ENCODE measurements at regions not wholly inside any gene's neighbourhood (a gene's known extent, or its start where the extent isn't known, plus 50 kb on each side); places are given as distances from the start of the nearest gene placed in this dataset.
A peak's percentile ranks its signal among the peaks of the same experiment; 100 is the strongest.

DNA sequence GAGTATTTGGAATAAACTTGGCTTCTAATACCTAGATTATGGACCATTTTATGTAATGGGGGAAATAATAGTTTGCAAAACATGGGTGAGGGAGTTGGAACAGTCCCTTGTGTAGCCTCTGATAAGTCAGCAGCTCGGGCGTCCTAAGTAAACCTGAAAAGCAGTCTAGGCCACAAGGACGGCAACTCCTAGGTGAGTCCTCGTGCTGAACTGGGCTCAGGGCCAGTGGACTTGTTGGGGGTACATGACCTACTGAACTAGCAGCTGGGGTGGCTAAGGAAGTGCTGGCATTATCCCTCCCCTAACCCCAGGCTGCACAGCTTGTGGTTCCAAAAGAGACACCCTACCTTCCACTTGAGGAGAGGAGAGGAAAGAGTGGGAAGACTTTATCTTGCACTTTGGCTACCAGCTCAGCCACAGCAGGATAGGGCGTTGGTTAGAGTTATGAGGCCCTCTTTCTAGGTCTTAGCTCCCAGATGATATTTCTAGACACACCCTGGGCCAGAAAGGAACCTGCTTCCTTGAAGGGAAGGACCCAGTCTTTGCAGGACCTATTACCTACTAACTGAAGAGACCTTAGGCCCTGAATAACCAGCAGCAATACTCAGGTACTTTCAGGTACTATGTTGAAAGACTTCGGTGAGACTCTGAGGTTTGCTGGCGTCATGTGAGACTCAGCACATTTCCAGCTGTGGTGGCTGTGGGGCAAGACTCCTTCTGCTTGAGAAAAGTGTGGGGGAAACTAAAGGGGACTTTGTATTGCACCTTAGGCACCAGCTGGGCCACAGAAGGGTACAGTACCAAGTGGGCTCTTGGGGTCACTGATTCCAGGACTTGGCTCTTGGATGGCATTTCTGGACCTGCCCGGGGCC is 71.0 kb downstream of the AQP4 start:
- no peak for DNase-seq

DNA sequence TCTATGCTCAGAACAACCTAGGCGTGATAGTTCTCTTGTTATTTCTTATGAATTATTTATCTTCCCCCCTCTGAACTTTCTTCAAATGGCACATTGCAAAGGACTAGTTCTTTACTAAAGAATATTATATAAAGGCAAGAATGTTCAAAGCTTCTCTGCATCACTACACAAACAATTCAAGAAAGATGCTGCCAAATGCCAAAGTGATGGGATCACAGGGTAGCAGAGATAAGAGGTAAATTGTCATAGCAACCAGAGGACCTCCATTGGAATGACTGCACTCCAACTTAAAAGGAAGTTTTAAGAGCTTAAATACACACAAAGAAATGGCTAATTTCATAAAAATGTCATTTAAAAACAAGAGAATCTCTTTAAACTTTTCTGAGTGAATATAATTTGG is 72.8 kb downstream of the AQP4 start:
- DNase-seq: no peak

DNA sequence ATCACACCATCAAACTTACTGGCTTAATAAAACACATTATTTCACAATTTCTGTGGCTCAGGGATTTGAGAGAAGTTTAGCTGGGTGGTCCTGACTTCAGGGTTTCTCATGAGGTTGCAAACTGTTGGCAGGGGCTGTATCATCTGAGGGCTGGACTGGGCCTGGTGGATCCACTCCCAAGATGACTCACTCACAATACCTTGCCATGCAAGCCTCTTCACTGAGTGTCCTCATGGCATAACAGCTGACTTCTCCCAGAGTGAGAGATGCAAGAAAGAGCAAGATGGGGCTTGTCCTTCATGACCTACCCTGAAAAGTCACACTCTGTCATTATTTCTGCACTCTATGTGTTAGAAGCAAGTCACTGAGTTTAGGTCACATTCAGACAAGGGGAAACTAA is 73.8 kb downstream of the AQP4 start:
- DNase-seq: no peak

DNA sequence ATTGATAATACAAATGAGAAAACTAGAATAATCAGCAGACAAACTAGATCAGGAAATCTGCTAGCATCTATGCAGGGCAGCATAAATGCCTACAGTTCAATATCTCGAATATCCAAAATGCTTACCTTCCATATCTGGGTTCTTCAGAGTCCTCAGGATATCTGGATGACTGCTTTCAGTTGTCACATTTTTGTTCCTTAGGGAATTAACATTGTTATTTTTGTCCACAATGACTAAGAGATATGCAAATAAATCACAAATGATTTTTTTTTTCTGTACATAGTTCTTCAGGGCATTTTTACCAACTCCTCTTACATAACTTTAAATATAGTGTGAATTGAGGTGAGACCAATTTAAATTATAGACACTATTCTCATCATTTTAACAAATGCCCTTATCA is 80.9 kb downstream of the AQP4 start:
- DNase-seq: no peak

DNA sequence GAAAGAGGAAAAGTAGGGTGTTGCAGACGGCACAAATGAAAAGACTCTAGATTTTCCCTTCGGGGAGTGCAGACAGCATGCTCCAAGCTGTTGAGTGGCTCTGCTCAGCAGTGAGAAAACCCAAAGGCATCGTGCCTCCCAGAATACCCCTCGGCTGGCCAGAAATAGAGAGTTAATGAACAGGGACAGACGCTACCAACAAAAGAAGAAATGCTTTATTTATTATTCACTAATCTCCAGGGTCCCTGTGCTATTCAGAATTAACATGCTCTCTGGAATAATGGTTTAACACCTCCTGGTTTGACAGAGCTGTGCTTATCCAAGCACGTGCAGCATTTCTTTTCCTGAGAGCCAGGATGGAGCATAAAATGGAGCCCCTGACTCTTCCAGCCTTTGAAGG is 82.3 kb downstream of the AQP4 start:
- no peak for DNase-seq

DNA sequence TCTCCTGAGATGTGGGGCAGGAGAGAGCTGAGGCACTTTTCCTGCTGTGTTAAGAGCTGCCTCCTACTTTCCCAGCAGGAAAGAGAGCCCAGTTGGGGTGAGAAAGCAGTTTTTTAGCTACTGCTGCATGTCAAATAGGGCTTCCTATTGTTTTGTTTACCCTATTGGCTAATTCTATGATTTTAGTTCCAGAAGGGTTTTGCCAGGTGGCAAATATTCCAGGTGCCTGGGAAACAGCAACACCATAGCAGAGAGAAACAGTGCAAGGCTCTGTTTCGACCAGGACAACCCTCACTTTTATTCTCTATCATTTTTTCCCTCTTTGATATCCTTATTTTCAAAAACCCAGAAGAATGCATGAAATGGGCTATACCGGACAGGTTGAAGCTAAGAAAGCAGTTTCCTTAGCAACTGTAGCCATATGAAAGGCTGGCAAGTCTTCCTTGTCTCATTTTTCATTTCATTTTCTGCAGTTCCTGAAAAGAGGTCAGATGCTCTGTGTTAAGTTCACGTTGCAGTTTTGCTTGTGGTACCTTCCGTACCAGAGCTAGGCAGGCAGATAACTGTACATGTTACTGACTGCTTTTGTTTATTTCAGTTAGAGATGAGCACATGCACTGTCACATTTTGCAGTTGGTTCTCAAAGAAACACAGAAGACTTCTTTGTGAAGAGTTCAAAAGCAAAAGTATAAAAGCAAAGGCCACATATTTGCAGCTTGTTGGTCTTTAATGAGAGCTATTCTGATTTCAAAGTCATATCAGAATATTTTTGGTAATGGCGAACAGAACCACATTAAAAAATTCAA is 84.8 kb downstream of the AQP4 start:
- no peak for DNase-seq

DNA sequence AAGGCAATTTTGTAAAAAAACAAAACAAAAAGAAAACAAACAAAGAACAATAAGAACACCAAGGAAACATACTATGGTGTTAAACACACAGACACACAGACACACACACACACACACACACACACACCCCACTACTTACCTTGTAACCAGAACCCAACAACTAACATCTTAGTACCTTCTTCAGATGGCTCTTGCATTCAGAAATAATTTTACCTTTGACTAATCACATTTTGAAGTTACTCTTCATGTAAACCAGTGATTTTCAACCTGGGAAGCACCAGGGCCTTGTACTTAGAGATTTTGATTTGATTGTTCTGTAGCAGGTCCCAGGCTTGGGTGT is 87.5 kb downstream of the AQP4 start:
- no peak for DNase-seq

DNA sequence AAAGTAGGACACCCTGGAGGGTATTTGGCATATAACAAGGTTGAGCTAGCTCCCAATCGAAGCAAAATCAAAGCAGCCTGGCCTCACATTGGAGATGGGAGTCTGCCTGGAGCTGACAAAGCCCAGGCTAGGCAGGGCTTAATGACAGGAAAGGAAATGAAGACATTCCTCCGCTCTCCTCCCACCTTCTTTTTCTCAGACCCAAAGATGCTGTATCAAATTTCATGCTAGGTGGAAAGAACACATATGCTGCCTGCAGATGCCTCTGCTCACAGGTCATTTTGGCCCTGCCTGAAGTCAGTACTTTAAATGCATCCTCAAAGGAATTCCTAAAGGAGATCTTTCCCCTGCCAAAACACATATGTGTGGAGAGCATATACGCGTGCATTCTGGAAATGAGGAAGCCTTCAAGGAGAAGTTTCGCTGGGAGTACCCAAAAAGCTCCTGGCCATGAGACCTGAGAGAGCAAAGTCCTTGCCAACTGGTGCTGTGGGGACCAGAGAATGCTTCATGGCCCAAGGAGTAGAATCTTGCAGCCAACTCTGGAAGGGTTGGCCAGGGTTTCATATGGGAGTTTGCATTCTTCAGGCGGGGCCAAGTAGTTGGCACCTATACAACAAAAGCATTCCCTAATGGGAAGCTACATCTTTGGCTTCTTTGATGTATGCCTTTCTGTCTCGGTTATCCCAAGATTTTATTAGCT is 88.0 kb downstream of the AQP4 start:
- DNase-seq: no peak

DNA sequence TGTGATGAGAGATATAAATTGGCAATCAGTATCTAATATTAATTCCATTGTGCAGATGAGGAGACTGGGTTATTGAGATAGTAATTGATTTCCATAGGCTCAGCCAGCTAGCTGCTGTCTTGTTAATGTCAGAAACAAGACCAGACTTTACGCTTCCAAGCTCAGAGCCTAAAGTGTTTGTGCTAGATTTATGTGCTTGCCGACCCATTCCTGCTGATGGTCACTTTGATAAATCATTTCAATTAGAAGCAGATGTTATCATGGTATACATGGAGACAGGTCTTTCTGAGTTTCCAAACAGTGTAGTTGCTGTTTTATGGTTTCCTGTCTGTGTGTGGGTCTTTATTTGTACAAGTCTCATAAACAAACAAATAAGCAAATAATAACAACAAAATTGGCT is 92.8 kb downstream of the AQP4 start:
- DNase-seq: no peak

DNA sequence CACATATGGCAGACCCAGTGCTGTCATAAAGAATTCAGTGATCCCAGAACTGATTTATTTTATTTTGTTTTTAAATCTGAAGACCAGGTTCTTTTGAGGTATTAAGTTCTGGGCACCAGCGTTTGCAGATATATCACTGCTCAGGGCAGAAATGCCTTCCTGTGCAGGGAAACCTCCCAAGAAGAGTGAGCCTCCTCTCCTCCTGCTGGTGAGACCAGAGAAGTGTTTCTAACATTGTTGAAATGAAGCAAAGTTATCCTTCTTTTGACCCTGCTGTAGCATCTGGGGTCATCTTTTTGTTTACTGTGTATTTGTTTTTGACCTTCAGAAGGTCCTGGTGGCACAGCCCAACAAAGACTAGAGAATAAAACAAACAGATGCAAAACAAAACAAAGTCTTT is 94.0 kb downstream of the AQP4 start:
- peak in 1 of 2 donors; percentile 2 for DNase-seq

DNA sequence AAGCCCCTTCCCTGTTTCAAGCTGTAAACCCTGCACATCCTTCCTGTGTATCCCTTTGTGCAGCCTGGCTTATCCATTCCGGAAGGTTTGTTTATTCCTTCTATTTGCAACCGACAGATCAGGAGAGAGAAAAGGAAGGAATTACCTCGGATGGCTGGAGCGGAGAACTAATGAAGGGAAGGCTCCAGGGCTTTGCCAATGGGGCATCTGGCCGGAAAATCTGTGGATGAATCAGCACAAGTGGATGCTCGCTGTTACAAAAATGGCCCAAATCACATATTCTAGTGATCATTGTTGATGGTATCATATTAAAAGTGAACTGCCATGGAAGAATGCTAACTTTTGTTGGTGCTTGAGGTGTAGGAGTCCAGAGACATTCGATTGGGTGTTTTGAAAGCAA is 97.1 kb downstream of the AQP4 start:
- no peak for DNase-seq

DNA sequence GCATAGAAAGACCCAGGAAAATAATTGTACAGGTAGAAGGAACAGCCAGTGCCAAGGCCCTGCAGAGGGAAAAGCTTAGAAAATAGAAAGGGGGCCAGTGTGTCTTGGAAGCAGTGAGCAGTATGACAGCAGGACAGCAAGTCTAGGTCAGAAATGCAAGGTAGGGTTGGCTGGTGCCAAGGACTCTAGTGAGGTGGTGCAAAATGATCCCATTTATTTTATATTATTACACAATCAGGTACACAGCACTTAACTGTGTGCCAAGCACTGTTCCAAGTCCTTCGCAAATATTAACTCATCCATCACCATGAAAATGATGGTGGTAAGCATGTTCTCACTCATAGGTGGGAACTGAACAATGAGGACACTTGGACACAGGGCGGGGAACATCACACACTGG is 100.0 kb downstream of the AQP4 start:
- DNase-seq: no peak

DNA sequence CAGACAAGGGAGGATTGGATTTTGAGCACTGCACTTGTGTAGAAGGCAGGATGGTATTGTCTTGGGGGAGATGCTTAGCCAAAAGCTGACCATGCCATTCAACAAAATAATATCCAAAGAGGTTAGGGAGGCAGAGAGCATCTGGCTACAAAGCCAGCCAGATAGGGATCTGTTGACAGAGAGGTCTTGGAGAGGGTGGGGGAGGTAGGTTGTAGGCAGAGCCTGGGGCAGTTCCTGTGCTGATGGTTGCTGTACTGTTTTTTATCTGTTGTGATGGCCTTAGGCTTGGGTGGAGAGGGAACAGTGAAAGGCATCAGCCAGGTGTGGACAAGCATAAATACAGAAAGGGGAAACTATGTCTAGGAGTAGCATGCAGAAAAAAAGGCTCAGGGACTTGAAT is 100.9 kb downstream of the AQP4 start:
- no peak for DNase-seq

DNA sequence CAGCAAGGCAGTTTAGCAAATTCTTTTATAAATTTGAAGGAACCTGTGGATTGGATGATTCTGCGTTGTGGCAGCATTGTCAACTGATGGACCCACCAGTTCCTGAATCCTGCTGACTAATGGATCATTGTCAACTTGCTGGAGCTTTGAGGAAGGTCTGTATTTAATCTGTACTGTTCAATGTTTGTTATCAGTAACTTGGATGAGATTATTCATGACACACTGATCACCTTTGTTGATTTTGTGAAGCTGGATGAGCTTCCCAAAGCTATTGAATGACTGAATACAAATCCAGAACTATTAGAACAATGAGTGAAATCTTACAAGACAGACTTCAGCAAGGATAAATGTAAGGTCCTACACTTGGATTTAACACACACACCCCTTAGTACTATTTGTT is 101.3 kb downstream of the AQP4 start:
- no peak for DNase-seq

DNA sequence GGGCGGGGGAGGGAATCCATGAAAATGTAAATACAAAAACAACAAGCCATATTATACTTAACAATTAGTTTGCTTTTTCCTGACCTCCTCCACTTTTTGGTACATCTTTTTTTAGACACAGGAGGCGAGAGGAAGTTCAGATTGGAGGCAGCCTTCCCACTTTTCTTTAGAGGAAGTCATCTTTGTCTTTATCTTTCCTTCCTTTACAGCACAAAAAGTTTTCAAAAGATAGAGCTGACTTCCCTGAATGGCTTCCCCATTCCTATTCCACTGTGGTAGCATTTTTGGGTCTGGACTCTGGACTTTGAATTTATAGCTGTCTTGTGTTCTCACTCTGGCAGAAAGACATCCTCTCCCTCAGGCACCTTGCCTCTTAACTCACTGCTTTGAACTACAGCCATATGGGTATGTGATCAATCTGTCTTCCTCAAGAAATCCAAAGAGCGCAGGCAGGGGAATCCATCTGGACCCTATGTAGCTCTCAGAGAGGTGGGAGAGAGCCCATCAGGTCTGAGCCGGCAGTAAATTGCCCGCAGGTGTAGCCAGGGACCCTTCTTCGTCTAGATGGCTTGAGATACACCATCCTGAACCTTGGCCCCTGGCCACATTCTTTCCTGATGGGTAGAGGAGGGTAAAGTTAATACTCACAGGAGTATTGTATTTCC is 101.9 kb downstream of the AQP4 start:
- no peak for DNase-seq

DNA sequence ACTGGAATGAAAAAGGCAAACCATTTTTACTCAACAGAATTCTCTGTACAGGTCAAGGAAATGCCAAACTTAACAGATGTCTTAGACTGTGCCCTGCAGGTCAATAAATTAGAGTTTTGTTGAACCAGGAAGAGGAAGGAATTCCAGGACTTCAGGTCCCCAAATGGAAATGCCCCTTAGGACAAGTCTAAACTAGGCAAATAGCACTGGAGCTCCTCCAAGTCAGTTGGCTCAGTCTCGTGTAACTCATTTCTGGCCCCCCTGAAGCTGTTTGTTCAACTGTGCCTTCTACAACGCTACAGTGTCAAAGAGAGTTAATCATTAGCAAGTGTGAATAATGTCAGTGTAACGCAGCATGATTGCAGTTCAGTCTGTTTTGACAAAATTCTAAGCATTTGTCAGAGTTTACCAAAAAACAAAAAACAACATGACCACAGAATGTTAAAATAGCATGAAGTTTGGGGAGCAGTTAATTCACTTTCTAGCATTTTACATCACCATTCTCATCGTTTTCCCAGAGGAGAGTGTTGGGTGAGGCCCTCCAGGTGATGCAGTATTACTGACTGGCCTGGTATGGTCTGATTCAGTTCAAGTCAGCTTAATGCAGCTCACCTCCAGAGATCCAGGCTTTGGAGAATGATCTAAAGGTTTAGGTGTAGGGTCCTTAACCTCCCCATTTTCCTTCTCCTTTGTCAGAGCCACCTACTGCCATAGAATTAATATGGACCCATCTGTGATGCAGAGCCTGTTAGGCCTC is 108.1 kb downstream of the AQP4 start:
- DNase-seq: no peak

DNA sequence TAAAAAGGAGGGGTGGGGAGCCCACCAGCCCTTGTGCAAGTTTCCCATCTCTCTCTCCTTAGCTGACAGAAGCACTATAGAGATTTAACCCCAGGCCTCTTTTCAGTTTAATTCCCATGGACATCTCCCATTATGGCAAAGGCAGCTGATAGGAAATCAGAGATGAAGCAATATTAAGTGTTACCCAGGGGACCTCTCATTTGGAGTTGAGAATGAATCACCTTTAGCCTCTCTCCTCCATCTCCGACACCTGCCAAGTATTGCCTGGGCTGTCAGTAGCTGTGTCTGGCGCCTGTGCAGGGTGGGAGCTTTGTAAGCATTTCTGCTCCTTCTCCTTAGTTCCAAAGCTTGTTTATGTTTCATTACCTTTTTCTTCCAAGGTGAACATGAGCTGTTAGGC is 109.0 kb downstream of the AQP4 start:
- DNase-seq: no peak

DNA sequence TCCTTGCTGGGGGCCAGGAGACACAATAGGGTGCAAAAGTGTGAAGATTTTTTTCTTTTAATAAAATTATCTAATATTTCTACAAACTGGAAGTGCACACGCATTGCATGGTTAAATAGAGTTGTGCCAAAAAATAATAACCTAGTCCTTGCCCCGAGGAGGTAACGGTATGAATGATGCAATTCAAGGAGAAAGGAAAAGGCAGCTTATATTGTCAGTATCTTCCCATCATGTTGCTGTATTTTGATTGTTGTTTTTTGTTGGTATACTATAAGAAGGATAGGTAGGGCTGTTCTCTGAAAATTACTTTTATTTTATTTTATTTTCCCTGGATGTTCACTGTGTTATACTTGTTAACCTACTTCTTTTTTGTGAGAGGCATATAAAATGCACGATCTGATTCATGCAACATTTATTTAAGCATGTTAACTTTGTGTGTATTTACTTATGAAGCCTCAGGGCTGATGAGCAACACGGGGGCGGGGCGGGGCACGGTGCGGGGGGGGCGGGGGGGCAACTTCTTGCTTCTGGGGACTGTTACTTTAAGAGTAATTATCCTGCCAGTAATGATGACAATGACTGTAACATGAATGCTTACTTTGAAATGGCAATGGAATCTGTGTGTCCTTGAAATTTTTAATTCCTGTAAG is 118.6 kb downstream of the AQP4 start:
- no peak for DNase-seq

DNA sequence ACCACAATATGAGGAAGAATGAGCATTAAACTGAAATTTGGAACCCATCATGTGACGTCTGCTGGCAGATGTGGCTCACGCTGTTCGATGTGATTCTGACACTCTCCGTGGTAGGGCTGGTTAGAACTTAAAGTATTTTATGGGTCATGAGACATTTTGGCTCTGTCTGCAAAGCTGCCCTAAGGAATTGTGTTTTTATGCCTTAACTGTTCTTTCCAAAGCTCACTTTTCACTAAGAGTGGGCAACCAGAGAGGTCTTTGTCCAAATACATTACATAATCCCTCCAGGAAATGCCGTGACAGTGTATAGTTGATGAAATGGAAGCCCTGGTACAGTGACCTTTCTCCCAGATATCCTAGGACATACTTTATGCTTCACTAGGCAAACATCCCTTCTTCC is 119.1 kb downstream of the AQP4 start:
- no peak for DNase-seq

DNA sequence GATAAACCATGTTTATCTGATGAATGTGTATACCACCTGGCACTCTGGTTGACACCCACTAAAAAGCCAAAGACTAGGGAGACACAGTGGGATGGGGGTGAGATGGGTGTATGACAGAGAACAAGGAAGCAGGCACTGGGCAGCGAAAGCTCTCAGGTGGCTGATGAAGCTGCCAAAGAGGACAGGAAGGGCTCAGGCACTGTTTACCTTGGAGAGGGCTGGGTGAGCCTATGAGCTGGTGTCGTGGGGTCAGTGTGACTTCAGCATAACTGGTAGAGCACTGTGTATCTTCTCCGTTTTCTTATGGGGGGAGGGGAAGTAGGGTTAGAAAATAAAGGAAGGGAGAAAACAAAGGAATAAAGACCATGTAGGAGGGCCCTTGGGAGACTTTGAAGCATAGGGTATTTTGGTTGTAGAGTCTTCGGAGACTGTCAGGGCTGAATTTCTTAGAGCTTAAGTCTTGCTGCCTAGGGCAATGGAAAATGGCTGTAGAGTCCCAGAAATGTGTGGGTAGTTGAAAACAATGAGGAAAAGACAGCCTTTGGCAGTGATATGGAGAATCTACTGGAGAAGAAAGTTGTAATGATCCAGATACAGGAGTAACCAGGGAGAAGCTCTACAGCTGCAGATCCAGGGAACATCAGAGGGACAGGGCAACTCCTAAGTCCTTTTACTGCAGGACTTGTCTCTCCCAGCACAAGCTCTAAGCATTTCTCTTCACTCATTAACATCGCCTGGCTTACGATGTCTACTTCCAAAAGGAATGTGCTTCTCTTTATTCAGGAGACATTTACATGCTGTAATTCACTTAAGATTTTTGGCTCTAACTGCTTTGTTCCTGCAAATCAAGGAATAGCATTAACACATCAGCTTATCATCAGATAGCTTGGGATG is 120.0 kb downstream of the AQP4 start:
- no peak for DNase-seq

DNA sequence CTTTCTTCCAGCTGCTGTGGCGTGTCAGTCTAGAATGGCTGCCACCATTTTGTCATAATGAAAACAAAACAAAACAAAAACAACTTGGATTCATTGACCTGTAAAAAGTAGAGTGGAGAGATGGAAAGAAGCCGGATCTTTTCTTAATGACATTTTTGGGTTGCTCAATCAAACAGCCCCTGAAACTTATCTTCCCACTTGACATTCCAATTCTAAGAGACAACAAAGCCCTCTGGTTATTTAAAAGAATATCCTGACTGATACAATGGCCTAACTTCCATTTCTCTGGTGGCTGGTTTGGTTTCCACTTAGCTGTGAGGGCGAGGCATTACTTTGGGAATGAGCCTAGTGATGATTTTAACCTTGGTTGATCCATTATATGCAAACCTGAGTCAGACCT is 123.7 kb downstream of the AQP4 start:
- no peak for DNase-seq

Data from CD4-positive, alpha-beta T cell treated with Interleukin-1 beta for 1 hour (primary cell).